ENCODE measurements at regions not wholly inside any gene's neighbourhood (a gene's known extent, or its start where the extent isn't known, plus 50 kb on each side); places are given as distances from the start of the nearest gene placed in this dataset.
A peak's percentile ranks its signal among the peaks of the same experiment; 100 is the strongest.

DNA sequence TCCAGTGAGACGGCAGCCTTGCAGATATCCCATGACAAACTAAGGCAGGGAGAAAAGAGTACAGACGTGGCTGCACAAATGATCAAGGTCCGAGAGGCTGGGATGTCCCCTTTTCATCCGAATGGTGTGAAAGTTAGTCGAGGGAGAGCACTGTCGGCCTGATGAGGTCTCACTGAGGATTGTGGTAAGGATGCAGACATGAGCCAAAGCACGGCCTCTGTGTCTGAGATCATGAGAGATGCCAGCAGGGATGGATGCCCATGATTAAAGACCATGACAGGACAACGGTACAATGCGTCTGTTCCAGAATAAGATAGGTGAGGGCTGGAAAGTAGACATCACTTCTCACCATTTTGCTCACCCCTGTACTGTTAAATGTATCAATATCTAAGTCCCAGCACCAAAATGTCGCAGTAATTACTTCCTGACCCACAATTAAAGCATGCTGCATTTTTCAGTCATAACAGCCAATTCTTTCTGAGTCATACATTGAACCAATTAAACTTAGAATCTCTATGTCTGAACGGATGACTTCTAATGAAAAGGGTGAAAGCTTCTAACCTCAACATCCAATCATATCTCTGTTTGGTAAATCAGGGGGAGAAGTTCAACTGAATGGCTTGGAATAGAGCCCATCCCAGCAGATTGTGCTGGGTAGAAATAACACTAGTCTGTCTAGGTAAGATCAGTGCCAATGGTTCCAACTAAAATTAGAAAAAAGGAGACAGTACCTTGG, 249.6 kb upstream of the SOX5 start:
- peak; percentile 23 for DNase-seq

DNA sequence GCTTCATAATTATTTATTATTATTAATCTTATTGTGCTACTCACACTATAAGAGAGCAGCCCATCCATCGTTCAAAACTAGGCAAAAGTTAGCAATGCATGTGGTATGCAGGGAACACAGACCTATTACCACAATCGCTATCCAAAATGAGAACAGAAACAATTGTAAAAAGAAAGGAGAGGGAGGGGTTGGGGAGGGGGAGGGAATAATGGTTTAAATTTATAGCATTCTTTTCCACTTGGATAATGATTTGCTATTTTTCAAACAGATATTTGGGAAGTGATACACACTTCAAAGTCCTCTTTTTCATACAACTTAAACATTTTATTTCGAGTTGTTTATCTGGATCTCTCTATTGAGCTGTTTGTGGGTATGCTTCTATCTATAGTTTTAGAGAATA, 248.6 kb upstream of the SOX5 start:
- DNase-seq = peak; percentile 50

DNA sequence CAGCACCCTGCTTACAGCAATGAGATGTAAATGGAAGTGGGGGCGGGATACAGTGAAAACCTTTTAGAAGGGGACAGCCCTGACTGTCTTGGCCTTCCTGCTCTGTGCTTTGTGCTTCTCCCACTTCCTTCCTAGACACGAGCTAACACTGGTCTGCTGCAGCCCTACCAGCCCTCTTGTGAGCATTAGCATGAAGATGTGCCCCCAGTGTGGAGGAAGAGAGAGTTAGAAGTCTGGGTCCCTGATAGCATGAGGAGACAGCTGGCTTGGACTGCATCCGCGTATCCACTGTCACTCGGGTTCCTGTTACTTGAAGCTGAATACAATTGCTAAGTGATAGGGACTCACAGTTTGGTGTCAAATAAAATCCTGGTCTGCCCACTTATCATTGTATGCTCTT, 248.1 kb upstream of the SOX5 start:
- no peak for DNase-seq

DNA sequence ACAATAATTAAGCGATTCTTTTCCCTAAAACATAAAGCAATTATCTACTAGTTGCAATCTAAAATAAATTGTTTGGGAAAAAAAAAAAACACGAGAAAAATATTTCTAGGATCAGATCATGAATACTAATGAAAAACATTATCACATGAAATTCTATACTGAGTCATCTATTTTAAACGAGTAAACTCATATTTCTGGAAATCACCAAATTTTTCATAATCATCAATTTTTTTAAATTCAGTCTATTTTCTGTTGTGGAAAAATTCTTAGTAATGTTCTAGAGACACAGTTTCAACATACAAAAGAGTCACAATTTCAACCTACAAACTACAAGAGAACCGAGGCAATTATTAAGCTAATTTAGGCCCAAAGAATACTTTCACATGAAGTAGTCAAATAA, 245.6 kb upstream of the SOX5 start:
- no peak for DNase-seq

DNA sequence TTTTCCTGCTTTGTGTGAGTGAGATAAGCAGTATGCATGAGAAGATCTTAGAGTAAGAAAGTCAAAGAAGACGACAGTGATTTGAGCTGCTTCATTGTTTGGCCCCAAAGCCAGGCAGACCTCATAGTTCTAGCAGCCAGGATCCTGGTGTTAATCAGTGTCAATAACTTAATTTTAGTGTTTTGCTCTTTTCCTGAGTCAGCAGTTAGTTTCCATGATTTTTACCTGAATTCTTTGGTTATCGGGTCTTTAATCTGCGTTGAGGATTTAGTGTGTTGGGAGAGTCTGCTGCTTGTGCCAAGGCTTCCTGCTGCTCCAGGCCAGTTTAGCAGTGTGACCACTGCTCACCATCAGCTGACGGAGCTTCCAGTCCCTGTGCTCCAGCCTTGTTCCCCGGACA, 241.6 kb upstream of the SOX5 start:
- DNase-seq = no peak

DNA sequence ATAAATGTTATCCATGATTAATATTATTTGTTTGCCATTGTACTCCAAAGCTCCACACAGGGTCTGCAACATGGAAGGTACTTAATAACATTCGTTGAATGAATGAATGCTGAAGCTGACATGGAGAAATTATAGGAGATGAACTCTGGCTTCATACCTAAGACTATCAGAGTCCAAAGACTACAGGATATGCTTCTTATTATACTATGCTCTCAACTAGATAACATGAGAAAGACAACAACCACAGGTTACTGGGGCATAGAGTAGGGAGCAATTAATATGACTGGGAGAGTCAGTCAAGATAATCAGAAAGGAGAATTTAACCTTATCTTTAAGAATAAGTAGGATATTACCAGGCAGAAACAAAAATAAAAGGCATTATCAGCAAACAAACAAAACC, 236.3 kb upstream of the SOX5 start:
- DNase-seq = no peak

DNA sequence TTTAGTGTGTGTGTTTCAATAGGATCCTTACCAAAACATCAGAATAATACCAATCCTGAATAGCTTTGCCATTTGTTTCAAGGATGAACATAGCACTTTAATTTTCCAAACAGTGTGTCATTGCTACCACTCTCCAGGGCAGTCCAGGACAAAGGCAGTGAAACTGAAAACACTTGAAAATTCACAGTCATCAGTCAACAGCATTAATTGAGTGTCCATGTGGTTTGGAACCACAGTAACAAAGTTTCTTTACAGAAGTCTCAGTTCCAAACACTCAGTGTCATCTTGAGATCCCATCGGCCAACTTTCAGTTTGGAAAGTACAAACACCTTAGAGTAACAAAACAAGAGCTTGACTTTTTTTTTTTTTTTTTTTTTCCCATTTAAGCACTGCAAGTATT, 228.4 kb upstream of the SOX5 start:
- DNase-seq = no peak

DNA sequence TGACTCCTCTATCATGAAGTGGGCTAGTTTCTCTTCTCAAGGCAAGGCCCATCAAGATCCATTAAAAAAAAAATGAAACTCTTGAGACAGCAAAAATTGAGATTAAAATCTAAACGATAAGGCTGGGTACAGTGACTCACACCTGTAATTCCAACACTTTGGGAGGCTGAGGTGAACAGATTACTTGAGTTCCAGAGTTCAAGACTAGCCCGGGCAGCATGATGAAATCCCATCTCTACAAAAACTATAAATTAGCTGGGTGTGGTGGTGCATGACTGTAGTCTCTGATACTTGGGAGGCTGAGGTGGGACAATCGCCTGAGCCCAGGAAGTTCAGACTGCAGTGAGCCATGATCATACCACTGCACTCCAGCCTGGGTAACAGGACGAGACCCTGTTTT, 226.5 kb upstream of the SOX5 start:
- DNase-seq = no peak

DNA sequence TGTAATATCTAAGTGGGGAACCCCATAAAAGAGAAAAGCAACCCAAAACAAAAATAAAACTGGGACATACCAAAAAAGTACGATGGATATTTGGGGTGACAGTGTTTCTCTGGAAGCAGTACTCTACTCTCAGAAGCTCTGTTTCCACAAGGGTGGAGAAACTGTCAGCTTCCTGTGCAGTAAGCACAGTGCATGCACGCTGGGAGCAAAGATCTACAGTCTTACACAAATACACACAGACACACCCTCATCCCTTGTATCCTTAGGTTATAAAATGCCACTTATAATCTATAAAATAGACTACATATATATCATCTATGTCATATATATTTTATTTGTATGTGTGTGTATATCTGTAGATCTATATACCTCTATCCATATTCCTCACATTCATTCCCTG, 225.8 kb upstream of the SOX5 start:
- DNase-seq = no peak

DNA sequence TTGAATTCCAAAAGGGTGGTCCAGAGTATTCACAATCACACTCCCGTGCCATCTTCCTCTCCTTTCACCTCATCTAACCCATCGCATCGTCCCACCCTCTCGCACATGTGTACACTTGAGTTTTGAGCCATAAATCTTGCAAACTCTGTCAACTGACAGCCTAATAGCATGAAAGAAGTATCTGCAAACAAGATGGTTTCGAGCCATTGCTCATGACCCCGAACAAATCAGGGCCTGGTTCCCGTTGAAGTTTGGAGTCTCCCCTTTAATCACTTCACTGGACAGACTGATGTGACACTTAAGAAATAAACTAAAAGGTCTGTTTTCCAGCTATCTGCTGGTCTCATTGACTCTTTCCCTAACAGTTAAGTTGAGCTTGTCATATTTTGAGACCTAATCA, 223.6 kb upstream of the SOX5 start:
- no peak for DNase-seq

DNA sequence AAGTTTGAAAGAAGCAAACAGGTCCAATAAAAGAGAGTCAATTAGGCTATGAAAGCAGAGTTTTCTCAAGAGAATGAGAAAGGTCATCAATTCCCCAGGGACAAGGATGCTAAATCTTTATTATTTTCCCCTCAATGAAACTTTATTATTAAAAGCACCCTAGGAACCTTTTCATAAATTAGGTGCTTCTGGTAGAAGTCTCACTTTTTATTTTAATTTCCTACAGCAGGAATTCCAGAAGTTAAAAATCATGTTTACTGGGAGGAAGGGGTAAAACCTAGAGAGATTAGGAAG, 223.2 kb upstream of the SOX5 start:
- no peak for DNase-seq

DNA sequence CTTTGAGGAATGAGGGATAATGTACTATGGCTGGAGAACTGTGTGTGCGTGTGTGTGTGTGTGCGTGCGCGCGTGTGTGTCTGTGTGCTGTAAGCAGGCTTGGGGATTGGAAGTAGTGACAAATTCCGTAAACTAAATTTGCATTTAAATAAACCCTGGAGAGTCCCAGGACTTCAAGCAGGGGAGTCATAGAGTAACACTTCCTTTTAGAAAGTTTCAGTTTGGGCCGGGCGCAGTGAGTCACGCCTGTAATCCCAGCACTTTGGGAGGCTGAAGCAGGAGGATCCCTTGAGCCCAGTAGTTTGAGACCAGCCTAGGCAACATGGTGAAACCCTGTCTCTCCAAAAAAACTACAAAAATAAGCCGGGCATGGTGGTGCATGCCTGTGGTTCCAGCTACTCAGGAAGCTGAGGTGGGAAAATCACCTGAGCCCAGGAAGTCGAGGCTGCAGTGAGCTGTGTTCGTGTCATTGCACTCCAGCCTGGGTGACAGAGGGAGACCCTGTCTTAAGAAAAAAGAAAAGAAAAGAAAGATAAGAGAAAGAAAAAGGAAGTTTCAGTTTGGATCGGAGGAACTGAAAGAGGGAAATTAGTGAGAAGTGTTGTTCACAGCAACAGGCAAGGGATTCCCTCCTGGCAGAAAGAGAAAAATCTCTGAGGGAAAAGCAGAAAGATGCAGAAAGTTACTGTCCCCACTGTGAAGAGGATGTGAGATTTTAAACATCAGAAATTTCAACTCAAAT, 222.7 kb upstream of the SOX5 start:
- no peak for DNase-seq

DNA sequence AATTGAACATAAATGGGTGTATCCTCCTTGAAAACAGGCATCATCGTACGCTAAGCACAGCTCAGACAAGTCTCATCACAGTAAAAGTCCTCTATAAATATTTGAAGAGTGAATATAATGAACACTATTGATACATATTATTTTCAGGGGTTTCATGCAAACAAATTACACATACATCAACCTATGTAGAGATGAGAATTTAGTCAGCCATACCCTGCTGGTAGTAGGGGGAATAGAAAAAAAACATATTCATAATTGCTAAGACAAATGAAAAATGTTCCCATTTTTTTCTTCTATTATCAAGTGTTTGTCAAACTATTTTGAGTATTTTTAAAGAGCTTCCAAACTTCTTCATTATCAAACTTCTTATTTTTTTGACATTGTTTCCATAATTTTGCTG, 205.6 kb upstream of the SOX5 start:
- no peak for DNase-seq

DNA sequence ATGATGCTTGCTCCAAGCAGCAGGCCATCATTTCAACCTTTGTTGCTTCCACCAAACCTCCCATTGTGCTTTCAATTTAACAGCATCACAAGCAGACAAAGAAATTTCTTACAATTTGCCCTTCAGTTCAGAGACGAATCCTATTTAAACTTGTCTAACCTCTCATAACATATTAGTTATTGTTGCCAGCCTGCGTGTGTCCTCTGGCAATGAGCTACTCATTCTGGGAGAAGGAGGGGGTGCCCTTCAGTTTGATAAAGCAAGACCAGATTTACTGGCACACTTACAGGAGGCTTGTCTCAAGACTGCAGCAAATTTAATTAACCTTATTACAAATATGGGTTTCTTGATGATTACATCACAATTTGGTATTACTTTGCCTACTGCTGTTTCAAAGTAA, 203.6 kb upstream of the SOX5 start:
- DNase-seq = no peak

DNA sequence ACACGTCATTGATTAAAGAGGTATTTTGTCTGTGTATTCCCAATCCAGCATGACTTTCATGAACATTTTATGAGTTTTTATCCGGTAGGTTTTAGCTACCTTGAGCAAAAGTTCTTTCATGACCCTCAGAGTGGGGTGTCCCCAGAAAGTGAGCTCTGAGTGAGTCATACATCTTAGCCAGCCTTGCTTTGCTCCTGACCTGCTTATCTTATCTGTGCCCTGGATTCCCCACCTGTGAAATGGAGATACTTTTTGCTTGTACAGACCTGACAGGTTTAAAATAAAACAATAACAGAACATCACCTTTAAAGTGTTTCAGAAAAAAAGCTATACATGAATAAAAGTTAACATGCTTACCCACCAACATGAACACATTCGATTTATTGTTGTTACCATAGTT, 202.8 kb upstream of the SOX5 start:
- DNase-seq = no peak

DNA sequence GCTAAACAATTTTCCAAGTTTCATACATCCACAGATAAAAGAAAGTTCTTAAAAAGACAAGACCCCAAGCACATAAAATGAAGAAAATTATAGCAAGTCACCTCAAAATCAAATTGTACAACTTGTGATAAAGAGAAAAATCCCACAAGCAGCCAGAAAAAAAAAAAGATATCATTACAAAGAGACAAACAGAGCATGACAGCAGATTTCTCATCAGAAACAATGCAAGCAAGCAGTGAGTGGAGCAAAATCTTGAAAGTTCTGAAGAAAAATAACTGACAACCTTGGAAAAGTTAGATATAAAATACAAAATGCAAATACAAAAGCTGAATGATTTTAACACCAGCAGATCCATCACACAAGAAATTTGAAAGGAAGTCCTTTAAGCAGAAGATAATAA, 194.5 kb upstream of the SOX5 start:
- no peak for DNase-seq

DNA sequence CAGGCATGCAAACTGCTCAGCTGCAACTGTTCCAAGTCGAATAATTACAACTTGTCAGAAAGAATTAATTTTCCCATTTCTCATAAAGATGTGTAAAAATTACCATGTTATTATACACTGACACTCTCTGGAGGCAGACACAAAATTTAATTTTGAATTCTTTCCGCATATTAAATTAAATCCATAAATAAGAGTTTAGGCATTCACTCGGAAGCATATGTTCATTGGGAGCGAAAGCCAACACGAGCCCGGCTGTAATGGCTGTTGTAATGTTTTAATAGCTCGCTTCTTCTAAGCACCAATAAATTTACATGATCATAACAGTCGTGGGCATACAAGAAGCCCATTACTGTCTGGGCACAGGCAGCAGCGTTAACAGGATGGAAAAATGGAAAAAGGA, 189.6 kb upstream of the SOX5 start:
- no peak for DNase-seq

DNA sequence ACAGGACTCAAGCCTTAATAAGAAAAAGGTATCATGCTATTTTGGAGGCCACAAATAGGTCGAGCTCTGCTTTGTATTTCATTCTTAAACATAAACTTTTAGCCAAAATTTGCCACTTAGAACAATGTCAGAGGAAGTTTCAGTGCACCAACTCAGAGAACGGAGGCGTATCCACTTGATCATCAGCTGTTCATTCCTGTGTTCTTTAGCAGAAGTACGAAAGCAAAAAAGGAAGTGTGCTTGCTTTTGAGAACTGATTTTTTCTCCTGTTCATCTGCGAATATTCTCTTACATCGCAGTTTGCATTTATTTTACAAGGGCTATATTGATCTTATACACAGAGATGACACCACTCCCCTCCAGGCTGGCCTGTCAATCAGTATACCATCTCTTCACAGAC, 188.6 kb upstream of the SOX5 start:
- DNase-seq = no peak

DNA sequence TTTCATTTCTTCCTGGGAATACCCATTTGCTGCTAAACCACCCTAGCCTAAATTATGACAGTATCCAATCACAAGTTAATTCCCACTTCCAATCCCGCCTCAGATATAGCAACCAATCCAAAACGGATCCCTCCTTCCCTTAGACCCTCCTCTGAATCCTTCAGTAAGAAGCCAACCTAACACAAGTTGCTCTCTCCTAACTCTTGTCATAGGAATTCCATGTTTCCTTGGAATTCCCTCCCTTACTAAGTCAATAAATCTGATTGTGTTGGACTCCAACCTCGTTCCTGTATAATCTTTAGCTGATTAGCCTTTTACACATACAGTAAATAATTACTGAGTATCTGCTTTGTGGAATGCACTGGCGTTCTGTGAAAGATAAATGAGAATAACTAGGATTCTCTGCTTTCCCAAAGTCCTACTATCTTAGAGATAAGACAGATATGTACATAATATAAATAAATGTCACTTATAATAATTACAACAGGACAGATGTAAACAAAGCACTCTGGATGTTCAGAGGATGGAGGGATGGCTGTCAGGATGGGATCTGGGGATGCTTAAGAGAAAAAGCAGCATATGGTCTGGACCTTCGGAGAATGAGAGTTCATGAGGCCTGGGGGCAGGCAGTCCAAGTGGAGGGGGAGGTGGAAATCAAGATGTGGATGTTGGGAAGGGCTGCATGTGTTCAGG, 185.8 kb upstream of the SOX5 start:
- DNase-seq = no peak

DNA sequence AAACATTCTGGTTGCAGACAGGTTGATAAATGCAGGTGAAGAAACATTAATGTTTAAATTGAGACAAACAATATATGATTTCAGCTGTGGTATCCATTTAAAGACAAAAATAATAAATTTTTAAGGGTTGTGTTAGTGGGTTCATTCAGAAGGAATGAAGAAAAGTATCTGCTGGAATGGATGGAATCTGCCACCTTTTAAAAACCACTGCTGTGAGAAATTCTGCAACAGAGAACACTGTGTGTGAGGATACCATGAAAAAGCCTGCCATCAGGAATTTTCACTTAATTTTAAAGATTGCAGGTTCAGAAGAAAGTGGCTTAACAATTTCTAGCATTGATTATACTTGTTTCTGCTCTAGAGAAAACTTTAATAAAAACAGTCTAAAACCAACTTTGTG, 184.6 kb upstream of the SOX5 start:
- no peak for DNase-seq

DNA sequence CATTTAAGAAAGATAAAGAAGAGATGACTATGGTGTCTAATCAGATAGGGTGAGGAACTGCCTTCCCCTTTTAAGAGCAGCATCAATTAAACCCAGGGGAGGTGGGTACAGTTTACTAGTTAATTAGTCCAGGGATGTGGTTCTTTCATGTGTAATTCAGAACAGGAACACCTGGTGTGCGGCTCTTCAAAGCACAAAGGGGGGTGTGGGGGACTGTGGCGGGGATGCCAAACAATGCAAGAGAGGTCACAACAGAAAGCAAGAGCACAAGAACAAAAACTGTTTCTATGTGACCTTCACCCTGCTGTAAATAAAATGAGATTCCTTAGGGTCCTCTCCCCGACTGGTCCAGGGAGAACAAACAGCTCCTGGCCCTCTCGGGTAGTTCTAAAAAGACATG, 183.9 kb upstream of the SOX5 start:
- no peak for DNase-seq

DNA sequence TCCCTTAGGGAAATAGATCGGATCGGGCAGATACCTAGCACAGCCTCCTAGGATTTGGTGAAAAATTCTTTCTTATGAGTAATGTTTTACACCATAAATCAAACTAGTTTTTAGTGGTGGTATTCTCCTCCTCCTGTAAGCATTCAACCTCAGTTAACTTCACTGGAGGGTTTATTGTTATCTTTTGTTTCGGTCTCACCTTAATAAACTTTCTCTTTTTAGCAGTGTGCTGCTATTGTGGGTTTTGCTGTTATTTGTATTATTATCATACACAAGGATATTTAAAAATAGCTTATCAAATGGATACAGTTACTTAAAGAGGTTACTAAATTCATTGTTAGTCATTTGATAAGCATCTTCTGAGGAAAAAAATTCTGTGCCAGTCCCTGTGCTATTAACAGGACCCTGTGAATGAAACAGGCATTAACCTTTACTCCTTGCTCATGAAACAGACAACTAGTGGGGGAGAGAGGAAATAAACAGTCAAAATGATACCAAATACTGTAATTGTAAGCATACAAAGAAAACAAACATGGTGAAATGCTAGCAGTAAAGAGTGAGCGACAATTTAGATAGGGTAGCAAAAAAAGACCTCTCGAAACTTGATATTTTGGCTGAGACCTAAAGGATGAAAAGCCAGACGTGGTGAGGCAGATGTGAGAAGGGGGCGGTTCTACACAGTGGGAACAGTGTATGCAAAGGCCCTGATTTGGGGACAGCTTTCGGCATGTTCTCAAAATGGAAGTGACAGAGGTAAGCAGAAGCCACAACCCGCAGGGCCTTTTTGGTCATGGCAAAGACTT, 178.7 kb upstream of the SOX5 start:
- no peak for DNase-seq

DNA sequence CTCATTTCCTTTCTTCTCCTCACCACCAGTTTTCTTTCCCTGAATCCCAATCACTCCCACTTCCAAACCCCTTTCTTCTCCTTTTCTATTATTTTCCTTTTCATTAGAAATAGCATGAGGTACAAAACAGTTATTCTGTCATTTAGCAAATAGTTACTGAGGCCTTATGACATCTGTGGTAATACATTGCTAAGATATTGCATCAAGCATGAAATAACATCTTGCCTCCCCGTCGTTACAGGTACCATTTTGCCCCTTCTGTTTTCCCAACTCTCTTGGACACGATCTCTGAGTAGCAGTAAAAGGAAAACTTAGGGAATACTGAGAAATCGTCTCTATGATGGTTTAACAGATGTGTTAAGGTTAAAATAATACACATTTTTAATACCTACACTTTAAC, 175.8 kb upstream of the SOX5 start:
- DNase-seq = no peak

DNA sequence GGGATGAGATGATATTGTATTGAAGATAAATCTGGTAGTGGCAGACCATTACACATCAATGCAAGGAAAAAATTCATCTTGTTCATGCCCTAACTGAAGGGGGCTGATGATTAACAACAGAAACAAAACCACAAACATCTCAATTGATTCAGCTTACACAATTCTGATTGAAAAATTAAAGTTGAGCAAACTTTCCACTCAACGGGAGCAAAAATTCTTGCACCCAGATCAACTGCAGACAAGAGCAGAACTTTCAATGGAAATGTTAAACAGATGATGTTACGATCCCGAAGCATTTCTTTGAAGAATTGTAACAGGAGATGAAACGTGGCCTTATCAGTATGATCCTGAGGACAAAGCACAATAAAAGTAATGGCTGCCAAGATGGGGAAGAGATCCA, 172.4 kb upstream of the SOX5 start:
- no peak for DNase-seq

All from fibroblast of skin of right quadriceps (primary cell).